Fibroblast of mammary gland (primary cell): ENCODE measurements at regions not wholly inside any gene's neighbourhood (a gene's known extent, or its start where the extent isn't known, plus 50 kb on each side); places are given as distances from the start of the nearest gene placed in this dataset.

Experiments
- DNase-seq: peaks from one replicate; pipeline ENCODE4 v3.0.0-alpha.2; 2010; ENCODE audit warnings: low read depth
- H3K4me3 ChIP-seq: 2 replicates; pipeline ENCODE4 v1.5.1; 2011; ENCODE audit warnings: low read depth, mild to moderate bottlenecking, low read length, moderate library complexity; ENCODE audit not compliant: control insufficient read depth
- CTCF ChIP-seq: conservative IDR thresholded peaks from 2 replicates; pipeline ENCODE4 v1.5.1; 2011; ENCODE audit warnings: low read depth, low read length, inconsistent platforms; ENCODE audit not compliant: control insufficient read depth, insufficient read depth

- no peak overlapping the region for H3K4me3 ChIP-seq
- DNase-seq: no peak
- TF ChIP-seq CTCF: no peak
Observed at GRCh38 chr16:6932871-6933385, 399.7 kb upstream of the RBFOX1 start.

- no peak overlapping the region for H3K4me3 ChIP-seq
- TF ChIP-seq CTCF: no peak
- DNase-seq: no peak
Observed at GRCh38 chr16:6929868-6930267, 402.8 kb upstream of the RBFOX1 start.

GRCh38 chr16:6926762-6927161 is 405.9 kb upstream of the RBFOX1 start:
- DNase-seq: no peak
- TF ChIP-seq CTCF: no peak
- no peak overlapping the region for H3K4me3 ChIP-seq

- TF ChIP-seq CTCF: no peak
- no peak overlapping the region for H3K4me3 ChIP-seq
- DNase-seq: no peak
Observed at GRCh38 chr16:6926341-6926740, 406.3 kb upstream of the RBFOX1 start.

- DNase-seq: no peak
- no peak for TF ChIP-seq CTCF
- no peak overlapping the region for H3K4me3 ChIP-seq
Observed at GRCh38 chr16:6918646-6919045, 414.0 kb upstream of the RBFOX1 start.

- no peak for DNase-seq
- H3K4me3 ChIP-seq: no peak overlapping the region
- TF ChIP-seq CTCF: no peak
Observed at GRCh38 chr16:6916946-6917345, 415.7 kb upstream of the RBFOX1 start.

DNA sequence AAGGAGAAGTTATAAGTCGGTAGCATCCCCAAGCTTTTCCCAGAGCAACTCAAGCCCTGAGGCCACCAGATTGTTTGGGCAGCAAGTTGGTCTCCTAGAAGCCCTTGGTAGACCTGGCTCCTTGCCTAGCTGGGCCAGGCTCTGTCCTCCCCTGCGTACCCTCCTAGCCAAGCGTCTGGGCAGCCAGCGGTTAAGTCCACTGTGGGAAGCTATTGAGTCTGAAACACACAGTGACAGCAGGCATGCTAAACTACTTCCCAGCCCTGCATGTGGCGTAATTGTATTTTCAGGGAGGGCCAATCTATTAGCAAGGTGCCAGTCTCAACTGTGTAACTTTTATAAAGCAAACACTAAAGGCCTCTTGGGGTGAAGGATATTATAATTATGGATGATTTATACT is 419.1 kb upstream of the RBFOX1 start:
- TF ChIP-seq CTCF: no peak
- H3K4me3 ChIP-seq: no peak overlapping the region
- DNase-seq: no peak
